GM12864 (cell line): ENCODE measurements at regions not wholly inside any gene's neighbourhood (a gene's known extent, or its start where the extent isn't known, plus 50 kb on each side); places are given as distances from the start of the nearest gene placed in this dataset.
"Not testable (repeated sequence)": the region's sequence is repeated elsewhere in the genome, so short reads cannot be mapped to it uniquely, and the experiment has no call there.

Experiments
- DNase-seq: peaks from one replicate; pipeline ENCODE4 v3.0.0-alpha.2; 2011; ENCODE audit warnings: low read depth
- H3K4me3 ChIP-seq: 2 replicates; pipeline ENCODE4 v1.5.1; 2011; ENCODE audit warnings: mild to moderate bottlenecking, low read depth, low read length, control low read depth
- TF ChIP-seq, protein P1 (sequence below): IDR thresholded peaks from 2 replicates; pipeline ENCODE4 v1.5.1; 2011; ENCODE audit warnings: low read depth, mild to moderate bottlenecking, moderate library complexity, low read length, control low read depth, inconsistent platforms; ENCODE audit errors: missing control alignments

DNA sequence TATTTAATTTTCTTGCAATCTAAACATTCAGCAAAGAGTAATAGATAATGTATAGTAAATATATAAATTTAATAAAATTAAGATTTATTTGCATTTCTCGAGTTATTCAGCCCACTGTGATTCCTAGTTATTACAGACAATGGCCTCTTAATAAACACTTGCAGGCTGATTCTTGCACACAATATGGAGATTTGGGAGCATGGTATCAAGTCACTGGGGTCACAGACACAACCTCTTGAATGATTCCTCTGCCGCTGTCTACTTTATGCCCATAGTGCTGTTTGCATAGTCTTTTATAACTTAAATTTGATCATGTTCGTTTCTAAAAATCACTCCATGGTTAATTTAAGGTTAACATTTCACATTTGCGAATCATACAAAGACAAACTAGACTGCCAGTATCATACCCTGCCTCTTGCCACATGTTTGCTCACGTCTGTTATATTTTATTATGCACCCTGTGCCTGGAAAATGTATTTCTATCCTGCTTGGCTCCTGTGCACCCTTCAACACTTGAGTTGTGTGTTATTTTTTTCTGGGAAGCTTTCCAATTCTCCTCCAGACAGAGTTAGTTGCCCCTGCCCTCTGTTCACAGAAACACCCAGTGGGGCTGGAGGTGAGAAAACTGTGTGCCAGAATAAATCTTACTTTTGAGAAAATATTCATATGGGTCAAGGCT, 206.3 kb upstream of the ROBO1 start:
- TF ChIP-seq, protein P1, sequence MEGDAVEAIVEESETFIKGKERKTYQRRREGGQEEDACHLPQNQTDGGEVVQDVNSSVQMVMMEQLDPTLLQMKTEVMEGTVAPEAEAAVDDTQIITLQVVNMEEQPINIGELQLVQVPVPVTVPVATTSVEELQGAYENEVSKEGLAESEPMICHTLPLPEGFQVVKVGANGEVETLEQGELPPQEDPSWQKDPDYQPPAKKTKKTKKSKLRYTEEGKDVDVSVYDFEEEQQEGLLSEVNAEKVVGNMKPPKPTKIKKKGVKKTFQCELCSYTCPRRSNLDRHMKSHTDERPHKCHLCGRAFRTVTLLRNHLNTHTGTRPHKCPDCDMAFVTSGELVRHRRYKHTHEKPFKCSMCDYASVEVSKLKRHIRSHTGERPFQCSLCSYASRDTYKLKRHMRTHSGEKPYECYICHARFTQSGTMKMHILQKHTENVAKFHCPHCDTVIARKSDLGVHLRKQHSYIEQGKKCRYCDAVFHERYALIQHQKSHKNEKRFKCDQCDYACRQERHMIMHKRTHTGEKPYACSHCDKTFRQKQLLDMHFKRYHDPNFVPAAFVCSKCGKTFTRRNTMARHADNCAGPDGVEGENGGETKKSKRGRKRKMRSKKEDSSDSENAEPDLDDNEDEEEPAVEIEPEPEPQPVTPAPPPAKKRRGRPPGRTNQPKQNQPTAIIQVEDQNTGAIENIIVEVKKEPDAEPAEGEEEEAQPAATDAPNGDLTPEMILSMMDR: no peak
- no peak for DNase-seq
- no peak overlapping the region for H3K4me3 ChIP-seq

DNA sequence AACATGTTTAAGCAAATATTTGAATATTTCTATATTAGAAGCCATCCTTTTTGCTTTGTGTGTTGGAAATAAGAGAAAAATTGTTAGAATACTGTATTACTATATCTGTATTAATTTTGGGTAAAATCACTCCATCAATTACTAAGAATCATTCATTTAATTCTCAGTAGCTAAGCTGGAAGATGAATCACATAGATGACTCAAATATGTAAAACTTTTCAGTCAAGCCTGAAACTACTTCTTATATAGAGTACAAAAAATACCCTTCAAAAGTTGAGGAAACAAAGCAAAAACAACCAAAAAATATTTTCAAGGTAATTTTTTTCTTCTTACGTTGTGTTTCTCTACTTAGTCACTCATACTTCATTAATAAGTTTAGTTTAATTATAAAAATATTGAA, 205.7 kb upstream of the ROBO1 start:
- no peak overlapping the region for H3K4me3 ChIP-seq
- TF ChIP-seq, protein P1: no peak
- no peak for DNase-seq

DNA sequence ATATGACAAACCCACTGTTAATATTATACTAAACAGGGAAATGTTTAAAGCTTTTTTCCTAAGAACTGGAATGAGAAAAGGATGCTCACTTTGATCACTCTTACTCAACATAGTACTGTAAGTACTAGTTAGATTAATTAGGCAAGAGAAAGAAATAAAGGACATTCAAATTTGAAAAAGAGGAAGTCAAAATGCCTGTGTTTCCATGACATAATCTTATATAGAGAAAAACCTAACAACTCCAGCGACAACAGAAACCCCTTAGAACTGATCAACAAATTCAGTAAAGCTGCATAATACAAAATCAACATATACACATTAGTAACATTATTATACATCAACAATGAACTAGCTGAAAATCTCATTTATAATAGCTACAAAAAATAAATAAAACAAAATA, 200.6 kb upstream of the ROBO1 start:
- H3K4me3 ChIP-seq: no peak overlapping the region
- TF ChIP-seq, protein P1: no peak
- no peak for DNase-seq

DNA sequence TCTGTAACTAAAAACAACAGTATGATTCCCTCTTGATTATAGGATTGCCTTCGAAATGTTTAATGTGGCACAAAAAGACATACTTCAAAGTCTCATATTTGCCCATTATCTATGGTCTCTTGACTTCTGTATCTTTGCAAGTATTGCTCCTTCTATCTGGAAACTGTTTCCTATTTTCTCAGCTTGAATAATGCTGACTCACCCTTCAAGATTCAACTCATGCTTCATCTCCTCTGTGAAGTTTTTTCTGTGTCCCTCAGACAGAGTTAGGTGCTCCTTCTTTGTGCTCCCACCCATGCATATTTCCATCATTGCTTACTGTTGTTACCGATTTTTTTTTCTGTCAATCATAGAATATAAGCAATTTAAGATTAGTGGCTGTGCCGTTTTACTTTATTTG, 192.8 kb upstream of the ROBO1 start:
- H3K4me3 ChIP-seq: no peak overlapping the region
- TF ChIP-seq, protein P1: no peak
- no peak for DNase-seq

DNA sequence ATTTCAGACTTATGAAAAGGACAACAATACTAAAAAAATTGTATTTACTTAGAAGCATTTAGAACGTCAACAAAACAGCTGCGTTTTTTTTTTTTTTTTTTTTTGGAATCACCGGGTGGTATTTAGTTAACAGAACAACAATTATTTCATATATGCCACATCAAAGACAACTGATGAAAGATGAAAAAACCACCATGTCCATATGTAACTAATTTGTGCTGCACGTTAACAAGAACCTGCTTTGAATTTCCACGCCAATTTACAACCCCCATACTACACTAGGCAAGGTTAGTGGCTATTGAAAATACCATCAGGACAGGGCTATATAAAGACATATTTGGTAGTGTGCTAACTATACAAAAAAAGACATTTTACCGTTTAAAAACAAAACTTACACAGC, 189.3 kb upstream of the ROBO1 start:
- no peak for DNase-seq
- no peak overlapping the region for H3K4me3 ChIP-seq
- TF ChIP-seq, protein P1: no peak

DNA sequence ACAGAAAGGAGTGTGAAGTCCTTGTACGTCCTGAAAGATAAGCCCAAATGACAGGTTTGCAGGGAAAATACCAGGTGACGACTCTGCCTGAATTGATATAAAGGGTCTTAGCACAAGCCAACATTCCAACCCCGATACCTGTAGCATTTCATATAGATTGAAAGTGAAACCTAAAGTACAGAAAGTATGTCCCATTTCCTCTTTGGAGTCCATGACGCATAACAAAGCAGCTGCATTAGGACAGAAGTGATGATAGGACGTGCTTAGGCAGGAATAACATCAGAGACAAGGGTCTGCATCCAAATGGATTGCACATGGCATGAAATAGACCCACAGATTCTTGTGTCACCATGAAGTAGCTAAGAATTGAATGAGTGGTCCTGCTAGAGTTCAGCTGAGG, 187.0 kb upstream of the ROBO1 start:
- TF ChIP-seq, protein P1: no peak
- H3K4me3 ChIP-seq: no peak overlapping the region
- DNase-seq: no peak

DNA sequence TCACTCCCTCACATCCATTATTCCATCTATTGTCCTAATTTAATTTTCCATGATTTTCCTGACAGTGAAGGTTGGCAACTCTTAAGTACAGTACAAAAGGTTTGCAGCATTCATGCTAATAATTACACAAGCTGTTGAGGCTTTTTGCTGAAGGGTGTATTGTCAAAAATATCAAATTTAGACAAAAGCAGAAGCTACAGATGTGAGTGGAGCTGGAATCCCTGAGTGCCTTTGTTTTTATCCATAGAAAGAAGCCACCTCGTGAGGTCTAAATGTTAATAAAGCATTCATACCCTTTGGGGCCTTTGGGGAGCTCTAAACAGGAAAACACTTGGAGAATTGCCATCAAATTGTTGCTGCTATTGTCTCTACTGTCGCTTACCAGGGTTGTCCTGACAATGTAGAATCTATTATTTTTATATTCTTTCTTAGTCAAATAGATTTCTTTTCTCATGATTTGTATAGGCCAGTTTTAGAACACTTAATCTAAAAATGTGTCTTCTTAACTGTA, 185.8 kb upstream of the ROBO1 start:
- TF ChIP-seq, protein P1: no peak
- no peak for DNase-seq

DNA sequence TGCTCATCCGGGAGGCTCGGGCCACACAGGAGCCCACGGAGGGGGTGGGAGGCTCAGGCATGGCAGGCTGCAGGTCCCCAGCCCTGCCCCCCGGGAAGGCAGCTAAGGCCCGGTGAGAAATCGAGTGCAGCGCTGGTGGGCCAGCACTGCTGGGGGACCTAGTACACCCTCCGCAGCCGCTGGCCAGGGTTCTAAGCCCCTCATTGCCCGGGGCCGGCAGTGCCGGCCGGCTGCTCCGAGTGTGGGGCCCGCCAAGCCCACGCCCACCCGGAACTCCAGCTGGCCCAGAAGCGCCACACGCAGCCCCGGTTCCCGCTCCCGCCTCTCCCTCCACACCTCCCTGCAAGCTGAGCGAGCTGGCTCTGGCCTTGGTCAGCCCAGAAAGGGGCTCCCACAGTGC, 183.6 kb upstream of the ROBO1 start:
- DNase-seq, H3K4me3 ChIP-seq: not testable (repeated sequence)

More for the DNA sequence above, 185.8 kb upstream of the ROBO1 start:
- no peak overlapping the region for H3K4me3 ChIP-seq
